Endodermal cell (in vitro differentiated cells): ENCODE measurements at regions not wholly inside any gene's neighbourhood (a gene's known extent, or its start where the extent isn't known, plus 50 kb on each side); places are given as distances from the start of the nearest gene placed in this dataset.
"Not testable (repeated sequence)": the region's sequence is repeated elsewhere in the genome, so short reads cannot be mapped to it uniquely, and the experiment has no call there.

ENCODE experiments used
- DNase-seq: peaks from one replicate; pipeline ENCODE4 v3.0.0-alpha.2; 2017
- H3K27ac ChIP-seq: 2 replicates; pipeline ENCODE4 v1.5.1; 2013; ENCODE audit warnings: mild to moderate bottlenecking, low read depth, low read length, moderate library complexity
- H3K27me3 ChIP-seq: 2 replicates; pipeline ENCODE4 v1.6.1; 2013; ENCODE audit warnings: mild to moderate bottlenecking, low read length, moderate library complexity; ENCODE audit not compliant: insufficient read depth, control insufficient read depth, poor library complexity, severe bottlenecking
- H3K36me3 ChIP-seq: 2 replicates; pipeline ENCODE4 v1.7.0; 2013; ENCODE audit warnings: mild to moderate bottlenecking, low read length, moderate library complexity; ENCODE audit not compliant: control insufficient read depth, insufficient read depth
- H3K4me1 ChIP-seq: one replicate; pipeline ENCODE4 v1.7.0; 2013; ENCODE audit warnings: low read length; ENCODE audit not compliant: control insufficient read depth, insufficient read depth
- H3K4me3 ChIP-seq: 2 replicates; pipeline ENCODE4 v1.5.1; 2013; ENCODE audit warnings: mild to moderate bottlenecking, low read length, moderate library complexity
- H3K9ac ChIP-seq: 2 replicates; pipeline ENCODE4 v1.6.1; 2013; ENCODE audit warnings: mild to moderate bottlenecking, low read length, moderate library complexity; ENCODE audit not compliant: poor library complexity, severe bottlenecking; ENCODE audit errors: extremely low read depth
- H3K9me3 ChIP-seq: 2 replicates; pipeline ENCODE4 v1.6.1; 2013; ENCODE audit warnings: mild to moderate bottlenecking, low read length, moderate library complexity; ENCODE audit not compliant: control insufficient read depth
- H3K27ac Mint-ChIP-seq: 2 replicates; pipeline ENCODE4 v1.8.0; 2020; ENCODE audit warnings: mixed read lengths
- H3K27me3 Mint-ChIP-seq: 2 replicates; pipeline ENCODE4 v1.8.0; 2021; ENCODE audit warnings: mild to moderate bottlenecking, mixed read lengths; ENCODE audit not compliant: insufficient read depth
- H3K36me3 Mint-ChIP-seq: 2 replicates; pipeline ENCODE4 v1.8.0; 2020; ENCODE audit warnings: low read depth, mixed read lengths
- H3K4me1 Mint-ChIP-seq: 2 replicates; pipeline ENCODE4 v1.8.0; 2020; ENCODE audit warnings: mixed read lengths
- H3K4me3 Mint-ChIP-seq: 2 replicates; pipeline ENCODE4 v1.8.0; 2020; ENCODE audit warnings: mild to moderate bottlenecking, moderate library complexity, mixed read lengths
- H3K9me3 Mint-ChIP-seq: 2 replicates; pipeline ENCODE4 v1.8.0; 2020; ENCODE audit warnings: mild to moderate bottlenecking, mixed read lengths
- CTCF ChIP-seq: fragments of 200-600 bp; sonication (generic); conservative IDR thresholded peaks from 2 replicates; pipeline ENCODE4 v1.5.0; 2021; ENCODE audit warnings: antibody characterized with exemption, mild to moderate bottlenecking
- WGBS, 2 experiments: methylation state at CpG; one replicate each; pipeline versions ENCODE4 v1.1.5 to v1.1.7; 2013; ENCODE audit warnings: missing lambda C conversion rate in 2 of 2, mixed read lengths in 1 of 2; ENCODE audit not compliant: insufficient coverage in 1 of 2, insufficient read length in 1 of 2; 5-methylcytosine and 5-hydroxymethylcytosine counted together

DNA sequence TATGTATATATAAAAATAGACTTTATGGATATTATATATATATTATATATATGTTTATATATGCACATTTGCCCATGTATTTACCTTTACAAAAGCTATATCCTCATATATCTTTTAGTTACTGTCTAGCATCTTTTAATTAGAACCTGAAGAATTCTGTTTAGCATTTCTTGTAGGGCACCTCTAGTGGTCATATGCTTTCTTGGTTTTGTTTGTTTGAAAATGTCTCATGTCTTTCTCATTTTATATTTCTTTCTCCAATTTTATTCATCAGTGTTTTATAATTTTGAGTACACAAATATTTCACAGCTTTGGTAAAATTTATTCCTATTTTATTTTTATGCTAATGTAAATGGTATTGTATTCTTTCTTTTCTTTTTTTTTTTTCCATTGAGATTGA is 70.3 kb upstream of the SPIN4 start:
- peaks cover 49% of the 10 kb centered on the region for H3K9me3 Mint-ChIP-seq

GRCh38 chrX:63418211-63418610 is 67.1 kb upstream of the SPIN4 start:
- no peak overlapping the region for H3K9ac ChIP-seq
- Mint-ChIP-seq H3K4me1 (no peaks in the 10 kb centered on the region), H3K9me3 (peaks cover 30% of the 10 kb centered on the region), H3K36me3 (no peaks in the 10 kb centered on the region), H3K27ac (no peak overlapping the region), H3K27me3 (no peaks in the 10 kb centered on the region), H3K4me3 (no peak overlapping the region)
- H3K4me3 ChIP-seq, result no peak overlapping the region
- no peaks in the 10 kb centered on the region for H3K36me3 ChIP-seq
- WGBS, 2 experiments, result 98 to 100% methylated on average over 1 to 4 of the region's 4 CpGs
- TF ChIP-seq CTCF, result no peak
- DNase-seq, result no peak
- no peaks in the 10 kb centered on the region for H3K9me3 ChIP-seq
- H3K27me3 ChIP-seq, result no peaks in the 10 kb centered on the region
- H3K4me1 ChIP-seq, result no peaks in the 10 kb centered on the region
- H3K27ac ChIP-seq, result no peak overlapping the region

More for the DNA sequence above, 70.3 kb upstream of the SPIN4 start:
- Histone ChIP-seq H3K9ac (no peak overlapping the region), H3K27me3 (no peaks in the 10 kb centered on the region), H3K27ac (no peak overlapping the region), H3K9me3 (no peaks in the 10 kb centered on the region), H3K36me3 (no peaks in the 10 kb centered on the region), H3K4me1 (no peaks in the 10 kb centered on the region), H3K4me3 (no peak overlapping the region)
- Mint-ChIP-seq H3K27me3 (no peaks in the 10 kb centered on the region), H3K4me3 (no peak overlapping the region), H3K27ac (no peak overlapping the region), H3K4me1 (peaks cover under 1% of the 10 kb centered on the region), H3K36me3 (peaks cover 4% of the 10 kb centered on the region)
- peak; percentile 72 for TF ChIP-seq CTCF
- DNase-seq, result no peak

DNA sequence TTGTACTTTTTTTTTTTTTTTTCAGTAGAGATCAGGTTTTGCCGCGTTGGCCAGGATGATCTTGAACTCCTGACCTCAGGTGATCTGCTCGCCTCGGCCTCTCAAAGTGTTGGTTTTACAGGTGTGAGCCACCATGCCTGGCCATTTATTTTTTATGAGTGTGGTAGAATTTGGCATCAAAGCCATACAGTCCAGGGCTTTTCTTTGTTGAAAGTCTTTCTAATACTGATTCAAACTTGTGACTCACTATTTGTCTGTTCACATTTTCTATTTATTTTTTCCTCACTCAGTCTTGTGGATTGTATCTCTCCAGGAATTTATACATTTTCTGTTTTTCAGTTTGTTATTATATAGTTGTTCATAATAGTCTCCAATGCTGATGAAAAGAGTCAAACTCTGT is 66.5 kb upstream of the SPIN4 start:
- Histone ChIP-seq H3K27me3 (no peaks in the 10 kb centered on the region), H3K4me1 (no peaks in the 10 kb centered on the region), H3K27ac (no peak overlapping the region), H3K36me3 (no peaks in the 10 kb centered on the region), H3K9me3 (no peaks in the 10 kb centered on the region), H3K4me3 (no peak overlapping the region), H3K9ac (no peak overlapping the region)
- Mint-ChIP-seq H3K4me3 (no peak overlapping the region), H3K4me1 (no peaks in the 10 kb centered on the region), H3K9me3 (peaks cover 31% of the 10 kb centered on the region), H3K27ac (no peak overlapping the region), H3K27me3 (no peaks in the 10 kb centered on the region), H3K36me3 (no peaks in the 10 kb centered on the region)
- 100% methylated on average over 3 of the region's 4 CpGs; no CpG with 5 or more reads in 1 of the 2 experiments for WGBS, 2 experiments
- no peak for DNase-seq
- no peak for TF ChIP-seq CTCF

DNA sequence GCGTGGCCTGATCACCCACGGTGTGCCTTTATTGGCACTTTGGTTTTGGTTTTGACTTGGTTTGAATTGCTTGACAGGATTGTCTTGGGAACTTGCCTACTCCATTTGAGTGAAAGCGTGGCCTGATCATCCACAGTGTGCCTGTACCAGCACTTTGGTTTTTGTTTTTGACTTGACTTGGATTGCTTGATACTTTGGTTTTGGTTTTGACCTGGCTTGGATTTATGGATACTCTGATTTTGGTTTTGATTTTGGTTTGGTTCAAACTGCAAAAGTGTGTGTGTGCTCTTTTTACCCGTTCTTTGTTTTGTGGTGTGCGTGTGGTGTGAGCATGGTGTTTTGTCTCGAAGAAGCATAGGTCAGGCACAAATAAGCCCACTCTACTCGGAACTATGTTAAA is 58.8 kb upstream of the SPIN4 start:
- H3K4me1 Mint-ChIP-seq, result peaks cover 11% of the 10 kb centered on the region
- DNase-seq, H3K27me3 ChIP-seq, H3K27ac Mint-ChIP-seq, H3K4me1 ChIP-seq, H3K9ac ChIP-seq, H3K9me3 ChIP-seq, H3K36me3 Mint-ChIP-seq, H3K4me3 Mint-ChIP-seq, H3K36me3 ChIP-seq, H3K4me3 ChIP-seq, H3K27me3 Mint-ChIP-seq, H3K27ac ChIP-seq: not testable (repeated sequence)
- H3K9me3 Mint-ChIP-seq, result peaks cover 50% of the 10 kb centered on the region
- WGBS, 2 experiments, result 95% methylated on average over 7 of the region's 7 CpGs; no CpG with 5 or more reads in 1 of the 2 experiments
